Sigmoid colon (tissue), 6 donors: ENCODE measurements at regions not wholly inside any gene's neighbourhood (a gene's known extent, or its start where the extent isn't known, plus 50 kb on each side); places are given as distances from the start of the nearest gene placed in this dataset.

ENCODE experiments used
- DNase-seq: peaks from one replicate; pipeline ENCODE4 v3.0.0-alpha.2; 2019
- H3K27ac ChIP-seq, 4 donors: fragments of 200-600 bp; sonication (generic); one replicate each; pipeline ENCODE4 v1.5.1; 2016 to 2019; ENCODE audit warnings: mild to moderate bottlenecking in 1 of 4
- H3K27me3 ChIP-seq, 3 donors: fragments of 200-600 bp; sonication (generic); one replicate each; pipeline ENCODE4 v1.5.1; 2019; ENCODE audit warnings: mild to moderate bottlenecking in 1 of 3
- H3K36me3 ChIP-seq, 4 donors: fragments of 200-600 bp; sonication (generic); one replicate each; pipeline ENCODE4 v1.5.1; 2016 to 2019
- H3K4me1 ChIP-seq, 4 donors: fragments of 200-600 bp; sonication (generic); one replicate each; pipeline ENCODE4 v1.5.1; 2017 to 2019
- H3K4me3 ChIP-seq, 4 donors: fragments of 200-600 bp; sonication (generic); one replicate each; pipeline ENCODE4 v1.5.1; 2017 to 2019; ENCODE audit warnings: mild to moderate bottlenecking in 2 of 4, moderate library complexity in 1 of 4
- H3K9me3 ChIP-seq, 4 donors: fragments of 200-600 bp in 3 of 4; sonication (generic) in 3 of 4; one replicate each; pipeline versions ENCODE4 v1.5.1 to v1.6.1; 2013 to 2019
- CTCF ChIP-seq, 4 experiments: fragments of 450-650 bp in 3 of 4; fragments of 200-600 bp in 1 of 4; IDR thresholded peaks; one replicate each; pipeline ENCODE4 v1.5.1; 2016 to 2019; ENCODE audit warnings: antibody characterized with exemption in 4 of 4, mild to moderate bottlenecking in 3 of 4, moderate library complexity in 2 of 4
- EP300 ChIP-seq, 4 donors: sonication (generic); formaldehyde crosslinking; IDR thresholded peaks; one replicate each; pipeline ENCODE4 v1.6.1; 2017; ENCODE audit warnings: antibody characterized with exemption in 4 of 4
- POLR2A ChIP-seq, 2 donors: fragments of 450-650 bp; IDR thresholded peaks; one replicate each; pipeline ENCODE4 v1.6.1; 2016; ENCODE audit warnings: antibody characterized with exemption in 2 of 2, mild to moderate bottlenecking in 2 of 2, moderate library complexity in 2 of 2
- POLR2AphosphoS5 ChIP-seq, 4 donors: sonication (generic); formaldehyde crosslinking; IDR thresholded peaks; one replicate each; pipeline ENCODE4 v1.6.1; 2017; ENCODE audit warnings: antibody characterized with exemption in 4 of 4
- WGBS, 2 donors: extraction: QIAGEN DNeasy Blood & Tissue Kit; methylation state at CpG; one replicate each; pipeline ENCODE4 v1.1.7; 2013; 5-methylcytosine and 5-hydroxymethylcytosine counted together
- intact Hi-C: fragments of 100-400 bp; cut with DNase I; formaldehyde crosslinking; loops from one replicate; pipeline ENCODE4 v1.15.1; 2023
- donor health status: healthy with polysubstance abuse.
- donor health status: healthy.

GRCh38 chr10:21084700-21085099 is 187.6 kb upstream of the NEBL start:
- Histone ChIP-seq H3K27me3 (no peaks in the 10 kb centered on the region), H3K9me3 (no peaks in the 10 kb centered on the region), H3K36me3 (no peaks in the 10 kb centered on the region), H3K4me1 (no peaks in the 10 kb centered on the region), H3K4me3 (no peak overlapping the region), H3K27ac (no peak overlapping the region)
- intact Hi-C loops: no loop called here
- WGBS, 2 donors: 88 to 95% methylated on average over 5 of the region's 5 CpGs
- no peak for DNase-seq
- TF ChIP-seq EP300 (IDR thresholded peaks at IDR 0.05) (no peak), CTCF (IDR thresholded peaks at IDR 0.05) (no peak), POLR2A (IDR thresholded peaks at IDR 0.05) (no peak), POLR2AphosphoS5 (IDR thresholded peaks at IDR 0.05) (no peak)

- DNase-seq: no peak
- no peaks in the 10 kb centered on the region for H3K4me1 ChIP-seq
- no peaks in the 10 kb centered on the region for H3K9me3 ChIP-seq
- no peaks in the 10 kb centered on the region for H3K27me3 ChIP-seq
- intact Hi-C loops: no loop called here
- H3K36me3 ChIP-seq: no peaks in the 10 kb centered on the region
- H3K4me3 ChIP-seq: no peak overlapping the region
- WGBS, 2 donors: 87 to 89% methylated on average over 3 of the region's 3 CpGs
- H3K27ac ChIP-seq: no peak overlapping the region
- TF ChIP-seq POLR2AphosphoS5 (IDR thresholded peaks at IDR 0.05) (no peak), CTCF (IDR thresholded peaks at IDR 0.05) (no peak), EP300 (IDR thresholded peaks at IDR 0.05) (no peak), POLR2A (IDR thresholded peaks at IDR 0.05) (no peak)
Observed at GRCh38 chr10:21083861-21084260, 186.8 kb upstream of the NEBL start.

GRCh38 chr10:21082206-21082605 is 185.1 kb upstream of the NEBL start:
- intact Hi-C loops: no loop called here
- Histone ChIP-seq H3K4me3 (no peak overlapping the region), H3K27ac (no peak overlapping the region), H3K4me1 (no peaks in the 10 kb centered on the region), H3K27me3 (no peaks in the 10 kb centered on the region), H3K9me3 (no peaks in the 10 kb centered on the region), H3K36me3 (no peaks in the 10 kb centered on the region)
- no peak for DNase-seq
- no peak for TF ChIP-seq POLR2A (IDR thresholded peaks at IDR 0.05)
- TF ChIP-seq CTCF (IDR thresholded peaks at IDR 0.05): no peak
- no peak for TF ChIP-seq POLR2AphosphoS5 (IDR thresholded peaks at IDR 0.05)
- TF ChIP-seq EP300 (IDR thresholded peaks at IDR 0.05): no peak

- Histone ChIP-seq H3K4me3 (no peak overlapping the region), H3K4me1 (no peaks in the 10 kb centered on the region), H3K27me3 (no peaks in the 10 kb centered on the region), H3K27ac (no peak overlapping the region), H3K9me3 (no peaks in the 10 kb centered on the region), H3K36me3 (no peaks in the 10 kb centered on the region)
- 76 to 81% methylated on average over 2 of the region's 2 CpGs for WGBS, 2 donors
- intact Hi-C loops: no loop called here
- no peak for DNase-seq
- TF ChIP-seq CTCF (IDR thresholded peaks at IDR 0.05) (no peak), EP300 (IDR thresholded peaks at IDR 0.05) (no peak), POLR2AphosphoS5 (IDR thresholded peaks at IDR 0.05) (no peak), POLR2A (IDR thresholded peaks at IDR 0.05) (no peak)
Observed at GRCh38 chr10:21080261-21080660, 183.2 kb upstream of the NEBL start.

GRCh38 chr10:21079330-21079658 is 182.2 kb upstream of the NEBL start:
- Histone ChIP-seq H3K27ac (no peak overlapping the region), H3K4me3 (no peak overlapping the region), H3K27me3 (no peaks in the 10 kb centered on the region), H3K36me3 (no peaks in the 10 kb centered on the region), H3K9me3 (no peaks in the 10 kb centered on the region), H3K4me1 (no peaks in the 10 kb centered on the region)
- no peak for DNase-seq
- TF ChIP-seq POLR2AphosphoS5 (IDR thresholded peaks at IDR 0.05): no peak
- intact Hi-C loops: loop anchor here (5.0 kb wide), 1 partner anchor 653 kb away; no protein-coding TSS in a partner anchor
